ENCODE measurements at regions not wholly inside any gene's neighbourhood (a gene's known extent, or its start where the extent isn't known, plus 50 kb on each side); places are given as distances from the start of the nearest gene placed in this dataset.

GRCh38 chr5:74031536-74031935 lies 405.5 kb downstream of the ARHGEF28 start:
- no peak for TF ChIP-seq CTCF (IDR thresholded peaks at IDR 0.05)
- TF ChIP-seq POLR2A (IDR thresholded peaks at IDR 0.05): no peak
